ENCODE measurements at regions not wholly inside any gene's neighbourhood (a gene's known extent, or its start where the extent isn't known, plus 50 kb on each side); places are given as distances from the start of the nearest gene placed in this dataset.
"Not testable (repeated sequence)": the region's sequence is repeated elsewhere in the genome, so short reads cannot be mapped to it uniquely, and the experiment has no call there.

- Histone ChIP-seq H3K4me1 (ENCODE audit: control insufficient read depth, insufficient read depth, low read length, poor library complexity, severe bottlenecking) (no peaks in the 10 kb centered on the region), H3K36me3 (ENCODE audit: control insufficient read depth, insufficient read depth, low read length) (no peaks in the 10 kb centered on the region), H3K9me3 (ENCODE audit: control insufficient read depth, low read length) (no peaks in the 10 kb centered on the region), H3K4me3 (ENCODE audit: extremely low read depth, insufficient read depth, low read length, poor library complexity, severe bottlenecking) (no peak overlapping the region), H3K27ac (ENCODE audit: low read depth, low read length, severe bottlenecking) (no peak overlapping the region)
- 80% methylated on average over 1 of the region's 4 CpGs; no CpG with 5 or more reads in 1 of the 2 experiments for WGBS, 2 experiments (ENCODE audit: insufficient coverage in 2 of 2)
These were observed 294.7 kb downstream of the SOX2 start for GRCh38 chr3:182006431-182006830.

DNA sequence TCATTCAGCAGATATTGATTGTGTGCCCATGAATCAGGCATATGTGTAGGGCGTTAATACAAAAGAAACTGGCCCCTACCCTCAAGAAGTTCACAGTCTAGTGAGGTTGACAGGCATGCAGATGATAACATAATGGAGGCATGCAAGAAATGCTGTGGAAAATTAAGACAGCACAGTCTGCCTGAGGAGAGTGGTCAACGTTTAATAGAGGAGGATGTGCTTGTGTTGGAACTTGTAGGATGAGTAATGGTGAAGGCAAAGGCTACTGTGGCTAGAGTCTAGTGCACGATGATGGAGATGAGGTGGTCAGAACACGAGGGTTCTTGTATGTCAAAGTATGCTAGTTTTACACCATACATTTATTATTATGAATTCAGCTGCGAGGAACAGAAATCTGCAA, 295.7 kb downstream of the SOX2 start:
- WGBS, 2 experiments (ENCODE audit: insufficient coverage in 2 of 2) = 83 to 94% methylated on average over 2 of the region's 5 CpGs
- Histone ChIP-seq H3K9me3 (ENCODE audit: control insufficient read depth, low read length) (no peaks in the 10 kb centered on the region), H3K27ac (ENCODE audit: low read depth, low read length, severe bottlenecking) (no peak overlapping the region), H3K4me1 (ENCODE audit: control insufficient read depth, insufficient read depth, low read length, poor library complexity, severe bottlenecking) (no peaks in the 10 kb centered on the region), H3K4me3 (ENCODE audit: extremely low read depth, insufficient read depth, low read length, poor library complexity, severe bottlenecking) (no peak overlapping the region), H3K36me3 (ENCODE audit: control insufficient read depth, insufficient read depth, low read length) (no peaks in the 10 kb centered on the region)

DNA sequence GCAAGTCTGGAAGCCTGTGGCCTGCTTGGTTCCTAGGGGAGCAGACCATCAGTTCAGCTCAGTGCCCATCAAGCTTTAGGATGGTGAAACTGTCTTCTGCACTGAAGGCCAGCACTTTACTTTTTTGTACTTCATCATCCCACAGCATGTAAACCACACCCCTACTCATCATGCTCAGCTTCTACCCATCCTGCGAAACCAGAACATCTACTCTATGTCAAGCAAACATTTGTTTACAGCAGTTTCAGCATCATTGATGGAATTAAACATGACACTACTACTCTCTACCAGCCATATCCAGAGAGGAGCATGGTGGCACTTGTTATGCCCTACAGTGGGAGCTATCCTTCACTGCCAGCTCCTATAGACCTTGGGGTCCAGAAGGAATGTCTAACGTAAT, 306.6 kb downstream of the SOX2 start:
- WGBS, 2 experiments (ENCODE audit: insufficient coverage in 2 of 2) = 80 to 91% methylated on average over 1 to 2 of the region's 2 CpGs
- Histone ChIP-seq H3K4me1 (ENCODE audit: control insufficient read depth, insufficient read depth, low read length, poor library complexity, severe bottlenecking) (no peaks in the 10 kb centered on the region), H3K4me3 (ENCODE audit: extremely low read depth, insufficient read depth, low read length, poor library complexity, severe bottlenecking) (no peak overlapping the region), H3K27ac (ENCODE audit: low read depth, low read length, severe bottlenecking) (no peak overlapping the region), H3K9me3 (ENCODE audit: control insufficient read depth, low read length) (no peaks in the 10 kb centered on the region), H3K36me3 (ENCODE audit: control insufficient read depth, insufficient read depth, low read length) (no peaks in the 10 kb centered on the region)

DNA sequence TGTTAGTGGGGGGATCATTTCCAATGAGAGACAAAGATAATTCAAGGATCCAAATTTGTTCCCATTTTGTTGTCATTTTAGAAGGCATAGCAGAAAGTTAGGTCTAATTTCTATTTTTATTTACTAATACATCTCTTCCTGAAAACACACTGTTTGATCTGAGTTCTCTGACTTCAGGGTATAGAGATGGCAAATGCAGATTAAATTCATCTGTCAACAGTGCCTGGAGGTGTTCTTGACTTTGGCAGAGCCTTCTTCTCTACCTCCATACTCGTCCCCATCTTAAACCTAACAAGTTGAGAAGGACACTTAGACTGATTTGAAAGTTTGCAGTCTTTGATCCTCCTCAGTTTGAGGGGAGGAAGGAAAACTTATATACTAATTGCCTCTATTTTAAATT, 308.2 kb downstream of the SOX2 start:
- H3K9me3 ChIP-seq (ENCODE audit: control insufficient read depth, low read length) = no peaks in the 10 kb centered on the region
- no peak overlapping the region for H3K27ac ChIP-seq (ENCODE audit: low read depth, low read length, severe bottlenecking)
- WGBS, 2 experiments (ENCODE audit: insufficient coverage in 2 of 2) = no CpG with 5 or more reads among the region's 1 CpG
- no peaks in the 10 kb centered on the region for H3K36me3 ChIP-seq (ENCODE audit: control insufficient read depth, insufficient read depth, low read length)
- no peak overlapping the region for H3K4me3 ChIP-seq (ENCODE audit: extremely low read depth, insufficient read depth, low read length, poor library complexity, severe bottlenecking)
- H3K4me1 ChIP-seq (ENCODE audit: control insufficient read depth, insufficient read depth, low read length, poor library complexity, severe bottlenecking) = no peaks in the 10 kb centered on the region

DNA sequence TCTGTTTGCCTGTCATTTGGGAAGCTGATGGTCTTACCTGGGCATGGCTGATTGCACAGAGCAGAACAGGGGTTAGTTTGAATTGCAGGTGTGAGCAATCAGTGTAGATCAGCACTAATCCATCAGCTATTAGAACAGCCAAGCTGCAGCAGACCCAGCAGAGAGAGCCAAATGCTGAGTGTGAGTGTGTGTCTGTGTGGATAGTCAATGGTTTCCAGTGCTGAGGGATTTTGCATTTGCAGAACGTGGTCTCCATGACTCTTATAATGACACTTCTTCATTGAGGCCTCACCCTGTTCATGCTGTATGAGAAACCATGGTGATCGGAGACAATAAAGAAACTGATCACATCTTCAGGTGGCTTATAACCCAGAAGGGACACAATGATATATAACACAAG, 312.1 kb downstream of the SOX2 start:
- H3K27ac ChIP-seq (ENCODE audit: low read depth, low read length, severe bottlenecking) = no peak overlapping the region
- H3K9me3 ChIP-seq (ENCODE audit: control insufficient read depth, low read length) = no peaks in the 10 kb centered on the region
- H3K36me3 ChIP-seq (ENCODE audit: control insufficient read depth, insufficient read depth, low read length) = no peaks in the 10 kb centered on the region
- 100% methylated on average over 1 of the region's 2 CpGs; no CpG with 5 or more reads in 1 of the 2 experiments for WGBS, 2 experiments (ENCODE audit: insufficient coverage in 2 of 2)
- no peak overlapping the region for H3K4me3 ChIP-seq (ENCODE audit: extremely low read depth, insufficient read depth, low read length, poor library complexity, severe bottlenecking)
- H3K4me1 ChIP-seq (ENCODE audit: control insufficient read depth, insufficient read depth, low read length, poor library complexity, severe bottlenecking) = no peaks in the 10 kb centered on the region

DNA sequence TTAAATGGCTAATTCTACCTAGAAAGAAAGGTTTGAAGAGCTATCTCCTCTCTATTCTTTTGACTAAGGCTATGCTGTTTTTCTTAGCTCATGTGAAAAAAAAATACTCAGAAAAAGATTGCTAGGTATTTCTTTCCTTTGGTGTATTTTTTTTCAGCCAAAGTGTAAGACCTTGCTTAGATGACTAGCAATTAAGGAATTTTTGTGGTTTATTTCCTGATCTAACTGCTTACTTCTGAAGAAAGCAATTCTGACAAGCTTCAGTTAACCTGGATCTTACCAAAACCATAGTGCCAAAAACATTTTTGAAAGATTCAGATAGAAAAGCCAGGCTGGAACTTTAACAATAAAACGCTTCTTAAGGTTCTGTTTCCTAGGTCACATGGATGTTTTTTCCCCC, 315.6 kb downstream of the SOX2 start:
- Histone ChIP-seq H3K4me3 (ENCODE audit: extremely low read depth, insufficient read depth, low read length, poor library complexity, severe bottlenecking) (no peak overlapping the region), H3K36me3 (ENCODE audit: control insufficient read depth, insufficient read depth, low read length) (no peaks in the 10 kb centered on the region), H3K27ac (ENCODE audit: low read depth, low read length, severe bottlenecking) (no peak overlapping the region), H3K9me3 (ENCODE audit: control insufficient read depth, low read length) (no peaks in the 10 kb centered on the region), H3K4me1 (ENCODE audit: control insufficient read depth, insufficient read depth, low read length, poor library complexity, severe bottlenecking) (no peaks in the 10 kb centered on the region)
- no CpG with 5 or more reads among the region's 1 CpG for WGBS, 2 experiments (ENCODE audit: insufficient coverage in 2 of 2)

GRCh38 chr3:182028081-182028480, 316.4 kb downstream of the SOX2 start:
- Histone ChIP-seq H3K4me1 (ENCODE audit: control insufficient read depth, insufficient read depth, low read length, poor library complexity, severe bottlenecking) (no peaks in the 10 kb centered on the region), H3K4me3 (ENCODE audit: extremely low read depth, insufficient read depth, low read length, poor library complexity, severe bottlenecking) (no peak overlapping the region), H3K9me3 (ENCODE audit: control insufficient read depth, low read length) (no peaks in the 10 kb centered on the region), H3K36me3 (ENCODE audit: control insufficient read depth, insufficient read depth, low read length) (no peaks in the 10 kb centered on the region), H3K27ac (ENCODE audit: low read depth, low read length, severe bottlenecking) (no peak overlapping the region)
- 70 to 77% methylated on average over 1 to 2 of the region's 3 CpGs for WGBS, 2 experiments (ENCODE audit: insufficient coverage in 2 of 2)

- H3K27ac ChIP-seq (ENCODE audit: low read depth, low read length, severe bottlenecking); H3K36me3 ChIP-seq (ENCODE audit: control insufficient read depth, insufficient read depth, low read length); H3K9me3 ChIP-seq (ENCODE audit: control insufficient read depth, low read length); H3K4me3 ChIP-seq (ENCODE audit: extremely low read depth, insufficient read depth, low read length, poor library complexity, severe bottlenecking); H3K4me1 ChIP-seq (ENCODE audit: control insufficient read depth, insufficient read depth, low read length, poor library complexity, severe bottlenecking): not testable (repeated sequence)
- WGBS, 2 experiments (ENCODE audit: insufficient coverage in 2 of 2) = no CpG with 5 or more reads among the region's 1 CpG
These were observed 322.5 kb downstream of the SOX2 start for GRCh38 chr3:182034231-182034630.

DNA sequence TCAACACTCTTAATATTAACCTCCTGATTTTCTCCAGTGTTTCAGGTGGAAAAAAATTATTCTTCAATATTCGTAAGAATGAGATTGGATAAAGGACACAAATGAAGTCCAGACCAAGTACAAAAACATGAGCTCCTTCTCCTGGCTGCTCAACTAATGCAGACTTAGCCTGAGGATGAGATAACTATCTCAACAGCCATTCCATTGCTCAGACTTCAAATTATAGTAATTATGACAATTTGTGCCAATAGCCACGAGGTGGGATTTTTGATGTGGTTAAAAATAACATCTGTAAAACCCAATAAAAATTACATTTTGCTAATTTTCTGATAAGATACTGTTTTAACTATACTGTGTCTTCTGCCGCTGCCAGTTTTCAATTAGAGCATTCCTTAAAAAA, 323.6 kb downstream of the SOX2 start:
- no CpG with 5 or more reads among the region's 3 CpGs for WGBS, 2 experiments (ENCODE audit: insufficient coverage in 2 of 2)
- H3K27ac ChIP-seq (ENCODE audit: low read depth, low read length, severe bottlenecking) = no peak overlapping the region
- no peaks in the 10 kb centered on the region for H3K36me3 ChIP-seq (ENCODE audit: control insufficient read depth, insufficient read depth, low read length)
- H3K9me3 ChIP-seq (ENCODE audit: control insufficient read depth, low read length) = no peaks in the 10 kb centered on the region
- no peak overlapping the region for H3K4me3 ChIP-seq (ENCODE audit: extremely low read depth, insufficient read depth, low read length, poor library complexity, severe bottlenecking)
- H3K4me1 ChIP-seq (ENCODE audit: control insufficient read depth, insufficient read depth, low read length, poor library complexity, severe bottlenecking) = no peaks in the 10 kb centered on the region

GRCh38 chr3:182036382-182036781, 324.7 kb downstream of the SOX2 start:
- no peaks in the 10 kb centered on the region for H3K9me3 ChIP-seq (ENCODE audit: control insufficient read depth, low read length)
- no peaks in the 10 kb centered on the region for H3K4me1 ChIP-seq (ENCODE audit: control insufficient read depth, insufficient read depth, low read length, poor library complexity, severe bottlenecking)
- no peak overlapping the region for H3K27ac ChIP-seq (ENCODE audit: low read depth, low read length, severe bottlenecking)
- 100% methylated on average over 1 of the region's 1 CpG; no CpG with 5 or more reads in 1 of the 2 experiments for WGBS, 2 experiments (ENCODE audit: insufficient coverage in 2 of 2)
- H3K36me3 ChIP-seq (ENCODE audit: control insufficient read depth, insufficient read depth, low read length) = no peaks in the 10 kb centered on the region
- no peak overlapping the region for H3K4me3 ChIP-seq (ENCODE audit: extremely low read depth, insufficient read depth, low read length, poor library complexity, severe bottlenecking)

DNA sequence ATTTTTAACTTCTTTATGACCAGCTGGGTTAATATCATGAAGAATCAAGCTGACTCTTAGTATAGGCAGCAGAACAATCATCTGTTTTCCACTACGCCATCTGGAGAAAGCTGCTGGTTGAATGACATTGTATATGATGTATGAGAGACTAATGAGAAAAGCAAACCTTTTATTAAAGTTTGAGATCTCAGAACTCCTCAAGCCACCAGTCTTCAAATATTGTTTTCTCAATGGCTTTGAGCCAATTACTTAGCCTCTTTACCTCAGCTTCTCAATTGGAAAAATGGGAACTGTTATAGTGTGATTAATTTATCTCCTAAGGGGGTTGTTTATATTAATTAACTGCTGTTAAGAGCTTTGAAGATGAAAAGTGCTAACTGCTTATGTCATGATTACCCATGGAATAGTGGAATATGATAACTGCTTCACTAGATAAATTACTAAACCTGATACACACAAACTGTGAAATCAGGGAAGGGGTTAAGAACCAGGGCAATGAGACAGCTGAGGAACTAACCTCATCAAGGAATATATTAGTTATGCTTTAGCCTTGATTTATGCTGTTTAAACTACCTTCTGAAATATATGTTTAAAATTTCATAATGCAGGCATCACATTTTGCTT, 330.1 kb downstream of the SOX2 start:
- H3K4me3 ChIP-seq (ENCODE audit: extremely low read depth, insufficient read depth, low read length, poor library complexity, severe bottlenecking) = no peak overlapping the region
- WGBS, 2 experiments (ENCODE audit: insufficient coverage in 2 of 2) = no CpG with 5 or more reads among the region's 1 CpG
- no peaks in the 10 kb centered on the region for H3K4me1 ChIP-seq (ENCODE audit: control insufficient read depth, insufficient read depth, low read length, poor library complexity, severe bottlenecking)
- no peak overlapping the region for H3K27ac ChIP-seq (ENCODE audit: low read depth, low read length, severe bottlenecking)
- H3K9me3 ChIP-seq (ENCODE audit: control insufficient read depth, low read length) = no peaks in the 10 kb centered on the region
- H3K36me3 ChIP-seq (ENCODE audit: control insufficient read depth, insufficient read depth, low read length) = no peaks in the 10 kb centered on the region

Measured in mesodermal cell (in vitro differentiated cells).